NB4 (cell line): ENCODE measurements at regions not wholly inside any gene's neighbourhood (a gene's known extent, or its start where the extent isn't known, plus 50 kb on each side); places are given as distances from the start of the nearest gene placed in this dataset.

Experiments
- POLR2A ChIP-seq: IDR thresholded peaks from 2 replicates; pipeline ENCODE4 v1.6.1; 2011; ENCODE audit warnings: mild to moderate bottlenecking; ENCODE audit not compliant: insufficient read length; ENCODE audit errors: extremely low read depth
- TF ChIP-seq, protein P1 (sequence below): IDR thresholded peaks from one replicate; pipeline ENCODE4 v1.5.1; 2012; ENCODE audit warnings: low read depth, low read length

GRCh38 chr3:86695752-86696151, 295.2 kb downstream of the VGLL3 start:
- no peak for TF ChIP-seq POLR2A
- TF ChIP-seq, protein P1, sequence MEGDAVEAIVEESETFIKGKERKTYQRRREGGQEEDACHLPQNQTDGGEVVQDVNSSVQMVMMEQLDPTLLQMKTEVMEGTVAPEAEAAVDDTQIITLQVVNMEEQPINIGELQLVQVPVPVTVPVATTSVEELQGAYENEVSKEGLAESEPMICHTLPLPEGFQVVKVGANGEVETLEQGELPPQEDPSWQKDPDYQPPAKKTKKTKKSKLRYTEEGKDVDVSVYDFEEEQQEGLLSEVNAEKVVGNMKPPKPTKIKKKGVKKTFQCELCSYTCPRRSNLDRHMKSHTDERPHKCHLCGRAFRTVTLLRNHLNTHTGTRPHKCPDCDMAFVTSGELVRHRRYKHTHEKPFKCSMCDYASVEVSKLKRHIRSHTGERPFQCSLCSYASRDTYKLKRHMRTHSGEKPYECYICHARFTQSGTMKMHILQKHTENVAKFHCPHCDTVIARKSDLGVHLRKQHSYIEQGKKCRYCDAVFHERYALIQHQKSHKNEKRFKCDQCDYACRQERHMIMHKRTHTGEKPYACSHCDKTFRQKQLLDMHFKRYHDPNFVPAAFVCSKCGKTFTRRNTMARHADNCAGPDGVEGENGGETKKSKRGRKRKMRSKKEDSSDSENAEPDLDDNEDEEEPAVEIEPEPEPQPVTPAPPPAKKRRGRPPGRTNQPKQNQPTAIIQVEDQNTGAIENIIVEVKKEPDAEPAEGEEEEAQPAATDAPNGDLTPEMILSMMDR = no peak
